Tibial nerve (tissue), 4 donors: ENCODE measurements at regions not wholly inside any gene's neighbourhood (a gene's known extent, or its start where the extent isn't known, plus 50 kb on each side); places are given as distances from the start of the nearest gene placed in this dataset.

Experiments used
- EP300 ChIP-seq, 2 donors: sonication (generic); formaldehyde crosslinking; IDR thresholded peaks; one replicate each; pipeline ENCODE4 v1.6.1; 2017; ENCODE audit warnings: antibody characterized with exemption in 2 of 2, mild to moderate bottlenecking in 1 of 2
- POLR2A ChIP-seq, 2 donors: fragments of 450-650 bp; IDR thresholded peaks; one replicate each; pipeline ENCODE4 v1.6.1; 2017; ENCODE audit warnings: antibody characterized with exemption in 2 of 2, mild to moderate bottlenecking in 2 of 2, moderate library complexity in 2 of 2
- TF ChIP-seq, protein P1 (sequence below), 5 experiments: fragments of 200-600 bp in 3 of 5; fragments of 450-650 bp in 2 of 5; sonication (generic) in 3 of 5; IDR thresholded peaks; one replicate each; pipeline ENCODE4 v1.5.1; 2016 to 2019; ENCODE audit warnings: antibody characterized with exemption in 5 of 5, mild to moderate bottlenecking in 3 of 5, moderate library complexity in 2 of 5

DNA sequence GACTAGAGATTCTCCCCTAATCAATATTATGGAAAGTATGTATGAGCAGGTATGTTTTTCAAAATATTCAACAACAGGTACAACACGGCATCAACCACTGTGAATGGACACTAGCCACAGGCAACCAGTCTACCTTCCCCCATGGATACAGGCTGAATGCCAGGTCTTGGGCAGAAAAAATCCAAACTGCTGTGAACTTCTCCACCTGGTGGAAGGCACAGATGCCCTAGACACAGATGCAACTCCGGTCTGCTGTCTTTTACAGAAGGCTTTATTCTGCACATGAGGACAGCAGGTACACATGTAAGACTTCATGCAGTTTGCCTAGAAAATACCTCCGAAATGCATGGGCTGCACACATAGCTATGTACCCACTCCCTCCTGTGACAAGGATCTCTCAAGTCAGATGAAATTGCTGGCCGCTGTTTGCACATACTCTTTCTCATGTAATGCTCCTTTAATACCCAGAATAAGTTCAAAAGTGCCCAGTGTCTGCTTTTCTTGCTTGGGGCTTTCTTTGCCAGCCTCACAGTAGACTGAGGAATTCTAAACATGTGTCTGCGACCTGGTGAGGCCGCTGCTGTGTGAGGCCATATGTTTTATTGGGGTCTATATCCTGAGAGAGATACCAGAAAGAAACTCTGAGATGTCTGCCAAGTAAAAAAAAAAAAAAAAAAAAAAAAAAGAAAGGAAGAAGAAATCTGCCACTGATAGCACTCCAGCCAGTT lies 325.9 kb downstream of the FOXO1 start:
- TF ChIP-seq, protein P1, sequence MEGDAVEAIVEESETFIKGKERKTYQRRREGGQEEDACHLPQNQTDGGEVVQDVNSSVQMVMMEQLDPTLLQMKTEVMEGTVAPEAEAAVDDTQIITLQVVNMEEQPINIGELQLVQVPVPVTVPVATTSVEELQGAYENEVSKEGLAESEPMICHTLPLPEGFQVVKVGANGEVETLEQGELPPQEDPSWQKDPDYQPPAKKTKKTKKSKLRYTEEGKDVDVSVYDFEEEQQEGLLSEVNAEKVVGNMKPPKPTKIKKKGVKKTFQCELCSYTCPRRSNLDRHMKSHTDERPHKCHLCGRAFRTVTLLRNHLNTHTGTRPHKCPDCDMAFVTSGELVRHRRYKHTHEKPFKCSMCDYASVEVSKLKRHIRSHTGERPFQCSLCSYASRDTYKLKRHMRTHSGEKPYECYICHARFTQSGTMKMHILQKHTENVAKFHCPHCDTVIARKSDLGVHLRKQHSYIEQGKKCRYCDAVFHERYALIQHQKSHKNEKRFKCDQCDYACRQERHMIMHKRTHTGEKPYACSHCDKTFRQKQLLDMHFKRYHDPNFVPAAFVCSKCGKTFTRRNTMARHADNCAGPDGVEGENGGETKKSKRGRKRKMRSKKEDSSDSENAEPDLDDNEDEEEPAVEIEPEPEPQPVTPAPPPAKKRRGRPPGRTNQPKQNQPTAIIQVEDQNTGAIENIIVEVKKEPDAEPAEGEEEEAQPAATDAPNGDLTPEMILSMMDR (IDR thresholded peaks at IDR 0.05), result no peak
- TF ChIP-seq EP300 (IDR thresholded peaks at IDR 0.05), result no peak
- TF ChIP-seq POLR2A (IDR thresholded peaks at IDR 0.05), result no peak
